Stimulated activated CD8-positive, alpha-beta memory T cell treated with anti-CD3 and anti-CD28 coated beads, Interleukin-7, amount 100 ng/mL, for 4 hours (primary cell): ENCODE measurements at regions not wholly inside any gene's neighbourhood (a gene's known extent, or its start where the extent isn't known, plus 50 kb on each side); places are given as distances from the start of the nearest gene placed in this dataset.

Source experiments
- DNase-seq, 2 donors: peaks; one replicate each; pipeline ENCODE4 v3.0.0-alpha.2; 2020; ENCODE audit warnings: low read depth in 2 of 2

- DNase-seq: no peak
These were observed 343.0 kb downstream of the BMP4 start for GRCh38 chr14:53613404-53614253.

GRCh38 chr14:53610947-53611346, 345.7 kb downstream of the BMP4 start:
- DNase-seq: no peak

- DNase-seq: no peak
These were observed 347.6 kb downstream of the BMP4 start for GRCh38 chr14:53609009-53609408.

GRCh38 chr14:53608369-53608768, 348.3 kb downstream of the BMP4 start:
- no peak for DNase-seq

- no peak for DNase-seq
These were observed 350.4 kb downstream of the BMP4 start for GRCh38 chr14:53606203-53606602.

GRCh38 chr14:53605562-53605961, 351.1 kb downstream of the BMP4 start:
- DNase-seq: no peak

GRCh38 chr14:53603994-53604393, 352.6 kb downstream of the BMP4 start:
- DNase-seq: no peak

GRCh38 chr14:53601409-53601808, 355.2 kb downstream of the BMP4 start:
- no peak for DNase-seq

GRCh38 chr14:53599221-53599945, 357.2 kb downstream of the BMP4 start:
- DNase-seq: no peak

GRCh38 chr14:53596853-53597525, 359.6 kb downstream of the BMP4 start:
- DNase-seq: no peak

GRCh38 chr14:53591816-53592215, 364.8 kb downstream of the BMP4 start:
- DNase-seq: no peak

GRCh38 chr14:53581504-53581903, 375.1 kb downstream of the BMP4 start:
- no peak for DNase-seq

GRCh38 chr14:53571641-53572328, 384.8 kb downstream of the BMP4 start:
- no peak for DNase-seq

GRCh38 chr14:53570411-53571387, 385.9 kb downstream of the BMP4 start:
- no peak for DNase-seq

- DNase-seq: no peak
These were observed 387.2 kb downstream of the BMP4 start for GRCh38 chr14:53569446-53569845.

- no peak for DNase-seq
These were observed 389.3 kb downstream of the BMP4 start for GRCh38 chr14:53567236-53567780.

- DNase-seq: no peak
These were observed 391.8 kb downstream of the BMP4 start for GRCh38 chr14:53564870-53565269.

GRCh38 chr14:53563628-53564027, 393.0 kb downstream of the BMP4 start:
- DNase-seq: no peak

GRCh38 chr14:53553221-53553620, 400.1 kb upstream of the DDHD1 start:
- no peak for DNase-seq

- DNase-seq: no peak
These were observed 398.7 kb upstream of the DDHD1 start for GRCh38 chr14:53551862-53552261.
